Hematopoietic multipotent progenitor cell treated with erythropoietin and hydrocortisone succinate and interleukin-3 and kit ligand, for 15 days (in vitro differentiated cells): ENCODE measurements at regions not wholly inside any gene's neighbourhood (a gene's known extent, or its start where the extent isn't known, plus 50 kb on each side); places are given as distances from the start of the nearest gene placed in this dataset.

Experiments
- DNase-seq: peaks from one replicate; pipeline ENCODE4 v3.0.0-alpha.2; 2015; ENCODE audit warnings: low spot score

- no peak for DNase-seq
These were observed 451.7 kb downstream of the TSHZ3 start for GRCh38 chr19:30897553-30897952.

- DNase-seq, result no peak
These were observed 452.2 kb downstream of the TSHZ3 start for GRCh38 chr19:30897034-30897433.

GRCh38 chr19:30896554-30896953 lies 452.7 kb downstream of the TSHZ3 start:
- DNase-seq, result no peak

GRCh38 chr19:30895946-30896345 lies 453.3 kb downstream of the TSHZ3 start:
- DNase-seq, result no peak

GRCh38 chr19:30891051-30891450 lies 458.2 kb downstream of the TSHZ3 start:
- DNase-seq, result no peak

GRCh38 chr19:30890033-30890432 lies 459.2 kb downstream of the TSHZ3 start:
- DNase-seq, result no peak

GRCh38 chr19:30888937-30889336 lies 460.3 kb downstream of the TSHZ3 start:
- no peak for DNase-seq

- DNase-seq, result no peak
These were observed 462.2 kb downstream of the TSHZ3 start for GRCh38 chr19:30887042-30887441.

- no peak for DNase-seq
These were observed 463.0 kb downstream of the TSHZ3 start for GRCh38 chr19:30886222-30886621.

- DNase-seq, result no peak
These were observed 465.0 kb downstream of the TSHZ3 start for GRCh38 chr19:30884146-30884812.

GRCh38 chr19:30883071-30883470 lies 466.2 kb downstream of the TSHZ3 start:
- no peak for DNase-seq

GRCh38 chr19:30882411-30883005 lies 466.7 kb downstream of the TSHZ3 start:
- no peak for DNase-seq

GRCh38 chr19:30881930-30882329 lies 467.3 kb downstream of the TSHZ3 start:
- no peak for DNase-seq

- DNase-seq, result no peak
These were observed 468.0 kb downstream of the TSHZ3 start for GRCh38 chr19:30881281-30881680.

- DNase-seq, result no peak
These were observed 468.7 kb downstream of the TSHZ3 start for GRCh38 chr19:30880551-30880950.

- no peak for DNase-seq
These were observed 469.1 kb downstream of the TSHZ3 start for GRCh38 chr19:30880151-30880550.

GRCh38 chr19:30879736-30880135 lies 469.5 kb downstream of the TSHZ3 start:
- no peak for DNase-seq

GRCh38 chr19:30879225-30879624 lies 470.0 kb downstream of the TSHZ3 start:
- no peak for DNase-seq

- DNase-seq, result no peak
These were observed 470.7 kb downstream of the TSHZ3 start for GRCh38 chr19:30878495-30878894.

- DNase-seq, result no peak
These were observed 471.5 kb downstream of the TSHZ3 start for GRCh38 chr19:30877661-30878113.

GRCh38 chr19:30873691-30874090 lies 475.5 kb downstream of the TSHZ3 start:
- DNase-seq, result no peak

GRCh38 chr19:30873003-30873402 lies 476.2 kb downstream of the TSHZ3 start:
- DNase-seq, result no peak

- no peak for DNase-seq
These were observed 477.3 kb downstream of the TSHZ3 start for GRCh38 chr19:30871979-30872378.

- DNase-seq, result no peak
These were observed 478.4 kb downstream of the TSHZ3 start for GRCh38 chr19:30870876-30871275.
